Stomach (tissue), 4 donors: ENCODE measurements at regions not wholly inside any gene's neighbourhood (a gene's known extent, or its start where the extent isn't known, plus 50 kb on each side); places are given as distances from the start of the nearest gene placed in this dataset.

Experiments used
- EP300 ChIP-seq: sonication (generic); formaldehyde crosslinking; IDR thresholded peaks from one replicate; pipeline ENCODE4 v1.6.1; 2017; ENCODE audit warnings: antibody characterized with exemption
- POLR2A ChIP-seq, 4 donors: fragments of 450-650 bp; IDR thresholded peaks; one replicate each; pipeline ENCODE4 v1.6.1; 2016; ENCODE audit warnings: antibody characterized with exemption in 4 of 4, control low read depth in 2 of 4, mild to moderate bottlenecking in 1 of 4, moderate library complexity in 1 of 4
- POLR2AphosphoS5 ChIP-seq, 3 donors: sonication (generic); formaldehyde crosslinking; IDR thresholded peaks; one replicate each; pipeline ENCODE4 v1.6.1; 2016; ENCODE audit warnings: antibody characterized with exemption in 3 of 3
- TF ChIP-seq, protein P1 (sequence below), 7 experiments: fragments of 450-650 bp in 4 of 7; fragments of 200-600 bp in 3 of 7; sonication (generic) in 3 of 7; IDR thresholded peaks; one replicate each; pipeline ENCODE4 v1.5.1; 2016 to 2019; ENCODE audit warnings: antibody characterized with exemption in 7 of 7, control low read depth in 2 of 7, mild to moderate bottlenecking in 1 of 7

DNA sequence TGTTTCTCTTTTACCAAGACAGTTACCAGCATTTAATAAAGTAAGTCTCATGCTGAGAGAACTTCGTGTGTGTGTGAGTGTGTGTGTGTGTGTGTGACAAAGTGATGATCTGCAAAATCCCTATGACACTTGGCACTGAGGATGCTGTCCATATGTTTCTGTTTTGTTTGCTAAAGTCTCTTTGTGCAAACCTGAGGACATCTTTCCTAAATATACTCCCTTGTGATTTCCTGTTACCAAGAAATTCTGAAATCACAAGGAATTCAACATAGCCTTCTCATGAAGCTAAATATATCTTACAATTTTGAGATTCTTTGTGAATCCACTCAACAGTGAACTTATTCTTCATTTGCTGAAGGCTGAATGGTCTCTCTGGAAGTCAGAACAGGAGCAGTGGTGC lies 1359.7 kb upstream of the NRXN1 start:
- TF ChIP-seq POLR2AphosphoS5 (IDR thresholded peaks at IDR 0.05) (no peak), EP300 (no peak), POLR2A (IDR thresholded peaks at IDR 0.05) (no peak)
- TF ChIP-seq, protein P1, sequence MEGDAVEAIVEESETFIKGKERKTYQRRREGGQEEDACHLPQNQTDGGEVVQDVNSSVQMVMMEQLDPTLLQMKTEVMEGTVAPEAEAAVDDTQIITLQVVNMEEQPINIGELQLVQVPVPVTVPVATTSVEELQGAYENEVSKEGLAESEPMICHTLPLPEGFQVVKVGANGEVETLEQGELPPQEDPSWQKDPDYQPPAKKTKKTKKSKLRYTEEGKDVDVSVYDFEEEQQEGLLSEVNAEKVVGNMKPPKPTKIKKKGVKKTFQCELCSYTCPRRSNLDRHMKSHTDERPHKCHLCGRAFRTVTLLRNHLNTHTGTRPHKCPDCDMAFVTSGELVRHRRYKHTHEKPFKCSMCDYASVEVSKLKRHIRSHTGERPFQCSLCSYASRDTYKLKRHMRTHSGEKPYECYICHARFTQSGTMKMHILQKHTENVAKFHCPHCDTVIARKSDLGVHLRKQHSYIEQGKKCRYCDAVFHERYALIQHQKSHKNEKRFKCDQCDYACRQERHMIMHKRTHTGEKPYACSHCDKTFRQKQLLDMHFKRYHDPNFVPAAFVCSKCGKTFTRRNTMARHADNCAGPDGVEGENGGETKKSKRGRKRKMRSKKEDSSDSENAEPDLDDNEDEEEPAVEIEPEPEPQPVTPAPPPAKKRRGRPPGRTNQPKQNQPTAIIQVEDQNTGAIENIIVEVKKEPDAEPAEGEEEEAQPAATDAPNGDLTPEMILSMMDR (IDR thresholded peaks at IDR 0.05), result no peak
